M059J (cell line): ENCODE measurements at regions not wholly inside any gene's neighbourhood (a gene's known extent, or its start where the extent isn't known, plus 50 kb on each side); places are given as distances from the start of the nearest gene placed in this dataset.
A peak's percentile ranks its signal among the peaks of the same experiment; 100 is the strongest.

Experiments
- DNase-seq: peaks from one replicate; pipeline ENCODE4 v3.0.0-alpha.2; 2012; ENCODE audit warnings: low read depth

DNA sequence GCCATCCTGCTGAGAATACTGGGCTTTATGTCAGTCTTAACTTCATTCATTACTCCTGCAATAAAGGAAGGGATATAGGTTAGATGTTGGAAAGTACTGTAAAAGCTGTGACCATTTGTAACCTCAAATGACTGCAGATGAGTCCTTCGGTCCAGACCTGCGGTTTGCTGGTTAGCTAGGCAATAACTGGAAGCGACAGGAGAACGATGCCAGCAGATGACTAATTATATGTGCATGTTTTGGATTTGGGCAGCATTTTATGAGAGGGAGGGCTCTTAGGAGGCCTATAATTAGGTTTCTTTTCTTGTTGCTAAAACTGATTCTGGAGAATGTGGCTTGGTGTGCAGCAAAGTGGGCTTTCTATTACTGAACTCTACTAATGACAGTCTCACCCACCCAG, 205.6 kb downstream of the TMEM182 start:
- DNase-seq = peak; percentile 82

DNA sequence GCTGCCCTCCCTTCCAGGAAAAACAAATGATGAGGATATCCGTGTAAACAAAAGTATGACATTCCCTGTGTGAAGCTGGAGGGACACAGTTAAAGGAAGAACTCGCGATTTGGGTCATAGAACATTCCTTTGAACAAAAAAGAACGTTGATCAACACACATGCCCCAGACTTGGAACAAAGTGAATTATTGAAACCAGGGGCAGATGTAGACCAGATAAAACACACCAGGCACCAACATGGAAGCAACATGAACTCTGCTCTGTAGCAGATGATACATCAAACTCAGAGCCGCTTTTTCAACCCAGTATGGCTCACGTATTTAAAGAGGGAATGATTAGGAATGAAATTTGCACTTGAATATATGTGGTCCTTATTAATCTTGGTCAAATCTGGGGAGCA, 206.5 kb downstream of the TMEM182 start:
- DNase-seq = no peak

DNA sequence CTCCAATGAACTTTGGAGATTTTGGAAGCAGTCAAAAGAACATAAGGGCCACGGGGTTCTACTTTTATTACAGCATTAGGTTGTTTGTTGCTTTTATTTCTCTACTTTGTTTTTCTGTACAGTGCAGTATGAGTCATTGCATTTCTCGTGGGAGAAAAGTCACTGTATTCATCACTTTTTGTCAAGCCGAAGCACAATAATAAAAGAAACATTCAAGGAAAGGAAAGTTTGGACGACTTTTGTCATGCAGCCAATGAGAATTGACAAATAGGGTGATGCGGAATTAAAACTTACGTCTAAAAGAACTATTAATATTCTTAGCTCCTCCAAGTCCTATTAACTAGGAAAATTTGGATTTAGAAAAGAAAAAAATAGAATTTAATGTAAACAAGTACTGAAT, 209.9 kb downstream of the TMEM182 start:
- DNase-seq = peak; percentile 3

DNA sequence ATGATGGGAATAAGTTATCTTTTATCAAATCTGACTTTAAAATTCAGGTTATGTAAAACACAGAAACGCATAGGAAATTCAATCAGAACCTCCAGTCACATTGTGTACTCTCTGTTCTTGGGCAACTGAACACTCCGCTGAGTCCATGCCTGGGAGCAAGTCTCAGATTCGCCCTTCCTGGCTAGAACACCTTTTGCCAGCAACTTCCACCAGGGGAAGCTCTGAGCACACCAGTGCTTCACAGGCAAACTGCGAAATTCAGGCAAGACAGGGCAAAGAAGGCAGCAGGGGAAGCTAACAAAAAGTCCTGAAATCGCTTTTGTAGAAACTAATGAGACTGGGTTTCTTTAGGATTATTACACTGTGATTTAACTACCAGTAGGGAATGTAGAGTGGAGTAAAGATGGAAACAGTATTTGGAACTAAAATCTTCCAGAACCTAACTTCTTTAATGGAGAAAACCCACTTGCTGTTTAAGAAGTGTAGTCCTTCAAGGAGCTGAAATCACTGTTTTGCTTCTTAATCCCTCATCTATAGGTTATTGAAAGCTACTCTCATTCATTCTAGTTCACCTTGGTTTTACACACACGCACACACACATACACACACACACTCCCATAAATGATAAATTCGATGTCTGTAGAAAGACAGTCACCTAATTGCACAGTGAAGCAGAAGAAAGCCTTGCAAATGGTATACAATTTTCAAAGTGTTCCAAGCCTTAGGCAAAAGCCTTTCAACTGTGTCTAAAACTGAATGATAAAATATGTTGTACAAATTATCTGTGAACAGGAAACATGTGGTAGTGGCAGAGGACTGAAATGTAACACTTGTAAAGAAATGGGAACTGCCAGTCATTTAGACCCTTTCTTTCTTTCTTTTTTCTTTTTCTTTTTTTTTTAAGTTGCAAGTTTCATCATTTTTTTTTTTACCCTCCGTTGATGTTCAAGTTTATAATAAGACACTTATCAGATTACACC, 214.5 kb downstream of the TMEM182 start:
- DNase-seq = peak; percentile 3

DNA sequence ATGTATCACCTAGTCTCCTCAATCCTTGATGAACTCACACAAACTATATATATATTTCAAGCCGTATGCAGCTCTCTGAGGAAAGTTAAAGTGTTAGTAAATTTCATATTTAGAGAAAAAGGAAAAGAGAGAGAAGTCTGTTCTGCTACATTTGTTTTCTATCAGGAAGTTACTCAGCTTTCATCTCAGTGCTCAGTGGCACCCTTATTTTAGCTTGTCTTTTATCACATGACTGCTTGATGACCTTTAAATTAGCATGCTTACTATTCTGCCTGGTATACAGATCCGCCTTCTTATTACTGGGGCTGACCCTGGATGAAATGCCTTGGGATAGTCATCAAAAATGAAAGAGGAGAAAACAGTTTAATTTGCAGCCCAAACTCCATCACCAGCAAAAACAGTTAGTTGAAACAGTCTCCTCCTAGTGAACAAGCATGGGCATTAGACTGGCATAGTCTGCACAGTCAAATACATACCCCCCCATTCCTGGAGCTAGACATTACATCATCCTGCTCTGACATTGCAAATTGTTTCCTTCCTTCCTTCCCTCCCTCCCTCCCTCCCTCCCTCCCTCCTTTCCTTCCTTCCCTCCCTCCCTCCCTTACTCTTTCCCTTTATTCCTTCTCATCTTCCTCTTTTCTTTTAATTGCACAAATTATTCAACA, 215.7 kb downstream of the TMEM182 start:
- DNase-seq = no peak

DNA sequence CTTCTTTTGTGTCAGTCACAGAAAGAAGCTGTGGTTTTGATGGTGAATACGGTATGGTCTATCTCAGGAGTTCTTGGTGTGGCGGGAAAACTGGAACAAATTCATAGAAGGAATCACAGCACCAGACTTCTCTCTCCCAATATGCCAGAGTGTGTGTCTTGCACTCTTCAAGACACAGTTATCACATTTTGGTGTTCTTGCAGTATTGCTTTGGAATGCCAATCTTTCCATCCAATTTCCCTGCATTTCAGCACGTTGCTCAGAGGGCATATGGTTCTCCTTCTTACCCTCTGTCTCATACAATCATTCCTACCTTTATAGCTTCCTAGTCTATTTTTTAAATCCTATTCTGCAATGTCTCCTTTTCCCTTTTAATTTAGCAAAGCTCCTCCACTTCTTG, 216.3 kb downstream of the TMEM182 start:
- DNase-seq = no peak

DNA sequence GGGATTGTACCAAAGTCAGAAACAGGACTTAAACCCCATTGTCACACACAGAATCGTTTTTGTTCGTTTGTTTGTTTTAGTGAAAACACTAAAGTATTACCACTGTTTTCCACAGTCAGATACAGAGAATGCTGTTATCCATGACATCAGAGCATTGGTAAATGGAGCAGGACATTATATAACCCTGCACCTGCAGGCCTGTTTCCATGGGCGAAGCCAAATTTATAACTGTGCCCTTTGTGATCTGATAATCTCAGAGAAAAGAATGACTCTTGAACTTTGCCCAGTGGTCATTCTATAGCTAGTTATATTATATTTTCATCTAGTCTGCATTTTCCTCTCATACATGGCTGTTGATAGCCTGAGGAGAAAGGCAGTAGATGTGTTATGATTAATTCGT, 217.6 kb downstream of the TMEM182 start:
- no peak for DNase-seq

DNA sequence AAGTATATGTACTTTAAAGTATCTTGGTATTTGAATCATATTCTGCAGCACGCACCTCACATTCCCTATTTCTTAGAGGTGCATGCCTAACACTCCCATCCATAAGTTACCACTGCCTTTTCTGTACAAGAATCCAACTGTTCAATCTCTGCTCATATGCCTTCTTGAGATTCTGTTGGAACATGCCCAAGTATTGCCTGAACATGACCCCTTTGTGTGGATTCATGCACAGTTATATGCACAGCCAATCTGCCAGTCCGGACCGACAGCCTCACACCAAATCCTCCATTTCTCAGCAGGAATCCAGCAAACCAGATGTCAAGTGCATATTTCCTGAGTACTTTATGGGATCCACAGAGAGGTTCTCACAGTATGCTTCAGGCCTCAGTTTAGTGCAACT, 222.0 kb downstream of the TMEM182 start:
- DNase-seq = no peak

DNA sequence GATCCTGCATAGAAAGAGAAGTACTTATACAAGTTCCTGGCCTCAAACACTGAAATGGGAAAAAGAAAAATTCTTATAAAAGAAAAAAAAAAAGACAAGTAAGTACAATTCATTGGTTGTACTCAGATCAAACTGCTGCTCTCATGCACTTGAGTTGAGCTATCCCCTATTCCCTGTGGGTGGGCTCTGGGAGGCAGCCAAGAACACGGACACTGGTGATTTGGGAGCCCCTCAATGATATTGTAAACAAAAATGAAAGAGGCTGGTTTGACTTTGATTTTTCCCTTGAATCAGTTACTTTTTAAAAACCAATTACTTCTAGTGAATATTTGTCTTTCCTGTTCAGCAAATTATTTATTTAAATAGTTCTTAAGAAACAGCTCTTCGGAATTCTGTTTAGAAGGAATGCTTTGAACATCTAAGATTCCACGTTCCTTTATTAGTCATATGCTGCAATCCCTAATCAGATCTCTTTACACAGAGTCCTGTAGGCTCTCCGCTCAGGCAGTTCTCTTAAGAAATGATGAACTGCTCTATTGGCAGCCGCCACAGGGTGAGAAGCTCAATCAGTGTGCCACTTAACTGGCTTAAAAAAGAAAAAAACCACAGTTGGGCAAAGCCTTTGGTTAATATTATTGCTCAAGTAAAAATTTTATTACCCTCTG, 225.1 kb downstream of the TMEM182 start:
- no peak for DNase-seq

DNA sequence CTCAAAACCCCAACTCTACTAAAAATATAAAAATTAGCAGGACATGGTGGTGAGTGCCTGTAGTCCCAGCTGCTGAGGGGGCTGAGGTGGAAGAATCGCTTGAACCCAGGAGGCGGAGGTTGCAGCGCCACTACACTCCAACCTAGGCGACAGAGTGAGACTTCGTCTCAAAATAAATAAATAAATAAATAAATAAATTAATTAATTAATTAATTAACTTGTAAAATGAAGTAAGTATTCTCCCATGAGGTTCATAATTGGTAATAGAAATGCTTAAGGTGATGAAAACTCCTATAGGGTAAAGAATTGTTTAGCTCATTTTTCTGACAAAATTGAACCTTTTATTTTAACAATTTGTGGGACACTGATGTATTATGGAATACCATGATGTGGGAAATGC, 230.8 kb downstream of the TMEM182 start:
- DNase-seq = no peak

DNA sequence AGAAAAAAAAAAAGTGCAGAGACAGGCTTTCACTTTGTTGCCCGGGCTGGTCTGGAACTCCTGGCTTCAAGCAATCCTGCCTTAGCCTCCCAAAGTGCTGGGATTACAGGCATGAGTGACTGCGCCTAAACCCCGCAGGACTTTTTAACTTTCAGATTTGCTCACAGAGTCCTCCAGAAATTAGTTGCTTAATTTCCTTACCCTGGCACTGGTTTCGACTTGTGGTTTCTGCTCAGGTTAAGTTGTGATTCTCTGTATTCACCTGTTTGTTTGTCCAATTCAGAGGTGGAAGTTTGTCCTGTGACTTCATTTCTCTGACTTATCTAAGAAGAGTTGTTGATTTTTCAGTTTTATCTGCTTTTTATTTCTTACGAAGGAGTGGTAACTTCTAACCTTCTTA, 238.1 kb downstream of the TMEM182 start:
- no peak for DNase-seq

DNA sequence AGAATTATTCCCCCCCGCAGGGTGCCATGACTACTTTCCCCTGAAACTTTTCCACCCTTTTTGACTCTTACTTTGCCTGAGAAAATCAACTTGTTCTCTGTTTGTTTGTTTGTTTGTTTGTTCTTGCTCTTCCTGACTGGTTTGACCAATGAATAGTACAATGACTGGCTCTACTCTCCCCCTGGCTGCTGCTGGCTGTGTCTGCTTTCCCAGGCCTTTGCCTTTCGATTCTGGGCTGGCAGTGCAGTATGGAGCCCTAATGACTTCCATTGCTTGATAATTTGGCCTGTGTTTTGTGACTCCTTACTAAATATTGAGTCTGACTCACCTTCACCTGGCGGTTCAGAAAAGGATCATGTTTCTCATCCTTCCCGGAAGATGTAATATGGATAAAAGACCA, 241.1 kb downstream of the TMEM182 start:
- DNase-seq = no peak

DNA sequence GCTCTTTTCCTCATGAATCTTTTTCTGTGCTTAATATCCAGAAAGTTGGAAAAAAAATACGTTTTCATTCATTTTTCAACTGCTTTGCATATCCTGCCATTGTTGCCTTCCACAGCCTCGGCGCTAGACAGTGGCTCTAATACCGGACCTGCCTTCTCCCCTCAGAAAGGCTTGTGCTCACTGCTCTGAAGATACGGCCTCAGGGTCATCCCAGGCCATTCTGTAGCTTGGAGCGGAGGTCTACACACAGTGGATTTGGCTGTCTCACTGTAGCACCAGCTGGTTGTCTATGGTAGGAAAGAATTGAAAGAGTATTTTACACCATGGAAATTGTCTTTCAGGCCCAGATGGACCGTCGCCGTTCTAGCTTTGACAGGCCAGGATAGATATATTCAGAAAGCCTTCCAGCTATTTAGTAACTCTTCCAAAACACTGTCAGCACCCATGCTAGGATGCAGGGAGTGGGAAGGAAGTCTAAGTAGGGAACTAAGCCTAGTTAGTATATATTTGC, 242.0 kb downstream of the TMEM182 start:
- no peak for DNase-seq

DNA sequence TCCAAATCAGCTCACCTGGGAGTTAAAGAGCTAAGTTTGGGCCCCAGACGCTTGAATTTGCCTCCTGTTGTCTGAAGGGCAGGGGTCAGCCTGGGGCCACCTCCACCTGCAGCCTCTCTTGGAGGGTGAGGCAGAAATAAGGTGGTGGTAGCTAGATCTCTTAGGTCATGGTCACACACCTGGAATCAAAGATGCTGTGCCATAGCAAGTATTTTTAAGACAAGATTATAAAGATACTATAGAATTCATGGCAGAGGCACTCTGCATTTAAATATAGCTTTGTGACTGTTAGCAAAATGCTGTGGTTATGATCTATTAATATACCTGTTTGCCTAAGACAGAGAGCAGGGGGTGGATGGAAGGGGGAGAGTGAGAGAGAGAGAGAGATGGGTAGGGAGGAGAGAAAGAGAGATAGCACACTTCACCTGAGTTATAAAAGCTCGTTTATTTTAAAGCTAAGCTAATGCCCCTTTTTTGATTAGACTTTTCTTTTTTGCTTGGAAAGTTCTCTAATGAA, 242.7 kb downstream of the TMEM182 start:
- no peak for DNase-seq

DNA sequence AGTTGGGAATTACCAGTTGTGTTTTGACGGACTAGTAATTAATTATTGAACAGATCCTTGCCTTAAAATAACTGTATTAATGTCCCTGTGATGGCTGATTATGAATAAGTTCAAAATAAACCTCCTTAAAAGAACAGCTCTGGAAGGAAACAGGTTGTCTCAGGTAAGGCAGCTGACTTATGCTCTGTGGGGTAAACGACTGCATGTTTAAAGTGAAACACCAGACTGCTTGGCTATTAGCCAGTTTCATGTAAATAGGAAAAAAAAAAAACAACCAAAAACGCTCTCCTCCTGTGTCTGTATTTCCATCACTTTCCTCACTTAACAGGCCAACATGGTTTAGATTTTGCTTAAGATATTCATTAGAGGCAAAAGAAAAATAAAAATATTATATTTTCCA, 243.6 kb downstream of the TMEM182 start:
- DNase-seq = no peak

DNA sequence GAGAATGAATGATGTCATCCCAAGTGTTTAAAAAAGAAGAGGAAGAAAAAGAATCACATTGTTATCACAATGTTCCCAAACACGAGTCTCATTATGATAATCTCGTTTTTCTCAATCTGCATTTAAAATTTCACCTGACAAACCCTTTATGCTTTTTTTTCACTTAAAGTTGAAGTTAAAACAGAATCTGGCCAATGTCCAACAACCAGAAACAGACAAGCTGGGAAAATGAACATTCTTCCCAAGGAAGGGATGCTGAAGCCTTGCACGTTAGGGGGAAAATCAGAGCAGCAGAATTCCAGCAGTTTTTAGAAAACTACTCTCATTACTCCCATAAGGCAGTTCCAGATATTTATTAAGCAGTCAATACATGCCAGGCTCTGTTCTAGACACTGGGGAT, 245.3 kb downstream of the TMEM182 start:
- DNase-seq = no peak

DNA sequence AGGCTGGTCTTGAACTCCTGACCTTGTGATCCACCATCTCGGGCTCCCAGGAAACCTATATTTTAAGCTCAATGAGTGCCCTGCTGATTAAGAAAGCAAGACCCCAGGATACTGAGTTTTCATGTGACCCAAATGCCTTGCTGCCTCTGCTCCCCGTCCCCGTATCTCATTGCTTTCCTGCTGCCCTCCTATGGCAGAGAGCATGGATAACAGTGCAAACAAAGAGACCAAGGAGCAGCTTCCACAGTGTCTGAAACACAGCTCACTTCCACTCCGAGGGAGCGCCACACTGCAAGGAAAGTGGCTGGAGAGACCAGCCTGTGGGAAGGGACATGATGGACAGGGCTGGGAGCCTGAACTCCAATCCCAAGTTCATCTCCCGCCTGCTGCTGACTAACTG, 246.8 kb downstream of the TMEM182 start:
- no peak for DNase-seq

DNA sequence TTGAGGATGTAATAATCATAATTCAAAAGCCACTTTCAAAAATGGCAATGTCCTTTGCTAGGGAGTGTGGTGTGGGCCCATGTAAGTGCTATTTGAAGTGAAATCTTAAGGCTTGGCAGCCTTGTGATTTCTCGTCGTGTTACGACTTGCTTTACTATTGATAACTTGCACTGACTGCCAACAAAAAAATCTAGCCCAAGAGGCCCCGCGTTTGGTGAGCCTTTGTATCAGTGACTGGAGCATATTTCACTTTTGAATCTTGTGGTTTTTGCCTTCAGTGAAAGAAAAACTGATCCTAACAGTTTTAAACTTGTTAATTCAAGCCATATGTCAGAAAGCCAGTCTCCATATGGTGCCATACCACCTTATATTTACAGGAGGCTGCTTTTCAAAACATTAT, 248.0 kb downstream of the TMEM182 start:
- DNase-seq = no peak

DNA sequence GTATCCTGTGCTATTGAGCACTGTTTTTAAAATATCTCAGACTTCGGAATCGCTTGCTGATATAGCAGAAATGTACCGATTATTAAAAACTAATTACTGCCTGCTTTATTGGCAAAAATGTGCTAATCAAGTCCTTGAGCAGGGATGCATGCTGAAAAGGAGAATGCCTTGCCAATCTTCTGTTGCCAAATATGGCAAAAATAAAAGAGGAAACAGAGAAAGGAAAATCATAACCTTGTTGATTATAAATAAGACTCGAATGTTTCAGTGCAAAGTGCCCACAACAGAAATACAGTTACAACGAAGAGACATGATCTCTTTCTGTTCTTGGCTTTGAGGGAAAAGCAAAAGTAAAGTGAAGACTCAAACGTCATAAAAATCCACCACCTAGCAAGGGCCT, 248.5 kb downstream of the TMEM182 start:
- no peak for DNase-seq

DNA sequence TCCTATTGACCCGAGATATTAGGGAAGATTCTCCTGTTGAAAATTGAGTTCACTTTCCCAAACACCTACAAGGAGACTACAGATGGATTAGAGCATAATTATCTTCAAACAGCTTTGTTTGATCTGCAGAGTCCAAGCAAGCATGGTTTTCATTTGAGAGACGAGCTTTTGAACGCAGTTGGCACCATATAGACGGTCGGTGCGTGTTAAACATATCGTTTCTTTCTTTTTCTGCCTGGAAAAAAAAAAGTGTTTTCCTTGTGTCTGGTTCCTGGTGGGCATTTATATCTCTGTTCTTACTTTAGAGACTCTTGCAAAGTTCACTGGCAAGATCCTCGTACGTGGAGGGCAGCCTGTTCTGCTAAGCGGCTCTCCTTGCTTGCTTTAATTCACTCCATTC, 248.9 kb downstream of the TMEM182 start:
- DNase-seq = no peak

DNA sequence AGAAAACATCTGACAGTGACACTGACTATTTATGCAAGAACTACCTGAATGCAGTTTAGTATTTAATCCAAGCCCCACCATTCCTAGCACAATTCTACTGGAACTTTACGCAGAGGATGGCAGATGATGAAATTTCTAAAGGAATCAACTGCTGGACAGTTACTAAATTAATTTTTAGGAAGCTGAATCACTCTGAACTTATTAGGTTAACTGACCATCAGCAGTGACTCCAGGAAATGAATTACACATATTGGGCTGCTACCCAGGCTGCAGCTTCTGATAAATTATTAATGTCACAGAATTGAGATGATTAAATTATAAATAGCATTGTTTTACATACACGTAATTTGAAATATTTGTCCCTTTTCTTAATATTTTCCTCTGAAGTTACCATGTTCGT, 250.8 kb downstream of the TMEM182 start:
- no peak for DNase-seq

DNA sequence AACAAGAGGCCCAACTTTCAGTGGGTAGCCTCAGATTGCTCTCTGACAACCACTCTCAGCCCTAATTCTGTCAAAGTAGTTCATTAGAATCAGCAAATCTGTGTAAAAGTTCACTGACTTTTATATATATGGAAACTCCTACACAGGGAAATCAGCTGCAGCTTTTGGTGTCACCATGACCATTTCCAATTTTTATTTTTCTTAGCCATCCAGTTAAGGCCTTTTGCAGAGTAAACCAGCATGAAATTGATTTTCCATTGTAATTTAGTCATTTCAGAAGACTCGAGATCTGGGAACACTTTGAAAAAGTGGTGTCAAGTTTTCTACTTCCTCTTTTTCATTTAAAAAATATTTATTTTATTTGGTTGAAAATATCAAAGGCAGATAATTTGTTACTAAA, 263.2 kb downstream of the TMEM182 start:
- no peak for DNase-seq
